ENCODE measurements at regions not wholly inside any gene's neighbourhood (a gene's known extent, or its start where the extent isn't known, plus 50 kb on each side); places are given as distances from the start of the nearest gene placed in this dataset.
"Not testable (repeated sequence)": the region's sequence is repeated elsewhere in the genome, so short reads cannot be mapped to it uniquely, and the experiment has no call there.

- H3K4me3 ChIP-seq: no peak overlapping the region
- H3K9ac ChIP-seq (ENCODE audit: insufficient read length): no peak overlapping the region
- TF ChIP-seq EZH2 (IDR thresholded peaks at IDR 0.05): no peak
- TF ChIP-seq POLR2AphosphoS5 (IDR thresholded peaks at IDR 0.05; ENCODE audit: borderline replicate concordance, low read depth, low read length): no peak
- no peak for TF ChIP-seq FOXP2 (optimal IDR thresholded peaks at IDR 0.05; ENCODE audit: control extremely low read depth, extremely low read length, insufficient read depth)
- no peaks in the 10 kb centered on the region for H3K36me3 ChIP-seq (ENCODE audit: insufficient read depth, low read length)
- no peaks in the 10 kb centered on the region for H3K9me3 ChIP-seq (ENCODE audit: low read depth, low read length)
- DNase-seq (ENCODE audit: low read depth, low spot score): no peak
- no peak overlapping the region for H3K27ac ChIP-seq
Observed at GRCh38 chr2:217349251-217349650, 489.4 kb upstream of the TNP1 start.

GRCh38 chr2:217347630-217348029 is 487.8 kb upstream of the TNP1 start:
- not testable (repeated sequence) for DNase-seq (ENCODE audit: low read depth, low spot score)

GRCh38 chr2:217346043-217346442 is 486.2 kb upstream of the TNP1 start:
- not testable (repeated sequence) for DNase-seq (ENCODE audit: low read depth, low spot score); H3K9me3 ChIP-seq (ENCODE audit: low read depth, low read length); H3K27ac ChIP-seq; H3K4me3 ChIP-seq; H3K36me3 ChIP-seq (ENCODE audit: insufficient read depth, low read length); H3K9ac ChIP-seq (ENCODE audit: insufficient read length)

More at GRCh38 chr2:217347630-217348029, 487.8 kb upstream of the TNP1 start:
- not testable (repeated sequence) for H3K27ac ChIP-seq; H3K4me3 ChIP-seq; H3K9ac ChIP-seq (ENCODE audit: insufficient read length); H3K36me3 ChIP-seq (ENCODE audit: insufficient read depth, low read length); H3K9me3 ChIP-seq (ENCODE audit: low read depth, low read length)

- DNase-seq (ENCODE audit: low read depth, low spot score): no peak
- no peaks in the 10 kb centered on the region for H3K9me3 ChIP-seq (ENCODE audit: low read depth, low read length)
- no peak overlapping the region for H3K9ac ChIP-seq (ENCODE audit: insufficient read length)
- no peak overlapping the region for H3K27ac ChIP-seq
- H3K36me3 ChIP-seq (ENCODE audit: insufficient read depth, low read length): no peaks in the 10 kb centered on the region
- no peak overlapping the region for H3K4me3 ChIP-seq
- TF ChIP-seq FOXP2 (optimal IDR thresholded peaks at IDR 0.05; ENCODE audit: control extremely low read depth, extremely low read length, insufficient read depth): no peak
- no peak for TF ChIP-seq POLR2AphosphoS5 (IDR thresholded peaks at IDR 0.05; ENCODE audit: borderline replicate concordance, low read depth, low read length)
- no peak for TF ChIP-seq EZH2 (IDR thresholded peaks at IDR 0.05)
Observed at GRCh38 chr2:217340899-217341298, 481.0 kb upstream of the TNP1 start.

GRCh38 chr2:217340176-217340575 is 480.3 kb upstream of the TNP1 start:
- no peak overlapping the region for H3K9ac ChIP-seq (ENCODE audit: insufficient read length)

GRCh38 chr2:217339753-217340152 is 479.9 kb upstream of the TNP1 start:
- Histone ChIP-seq H3K4me3 (no peak overlapping the region), H3K9me3 (ENCODE audit: low read depth, low read length) (no peaks in the 10 kb centered on the region), H3K36me3 (ENCODE audit: insufficient read depth, low read length) (no peaks in the 10 kb centered on the region), H3K9ac (ENCODE audit: insufficient read length) (no peak overlapping the region), H3K27ac (no peak overlapping the region)
- TF ChIP-seq EZH2 (IDR thresholded peaks at IDR 0.05) (no peak), POLR2AphosphoS5 (IDR thresholded peaks at IDR 0.05; ENCODE audit: borderline replicate concordance, low read depth, low read length) (no peak)
- DNase-seq (ENCODE audit: low read depth, low spot score): no peak

More at GRCh38 chr2:217340176-217340575, 480.3 kb upstream of the TNP1 start:
- DNase-seq (ENCODE audit: low read depth, low spot score): no peak
- Histone ChIP-seq H3K4me3 (no peak overlapping the region), H3K36me3 (ENCODE audit: insufficient read depth, low read length) (no peaks in the 10 kb centered on the region), H3K9me3 (ENCODE audit: low read depth, low read length) (no peaks in the 10 kb centered on the region), H3K27ac (no peak overlapping the region)
- TF ChIP-seq EZH2 (IDR thresholded peaks at IDR 0.05) (no peak), FOXP2 (optimal IDR thresholded peaks at IDR 0.05; ENCODE audit: control extremely low read depth, extremely low read length, insufficient read depth) (no peak), POLR2AphosphoS5 (IDR thresholded peaks at IDR 0.05; ENCODE audit: borderline replicate concordance, low read depth, low read length) (no peak)

GRCh38 chr2:217338306-217338916 is 478.5 kb upstream of the TNP1 start:
- no peak for DNase-seq (ENCODE audit: low read depth, low spot score)
- H3K27ac ChIP-seq: peak overlapping the region; percentile 82
- no peaks in the 10 kb centered on the region for H3K36me3 ChIP-seq (ENCODE audit: insufficient read depth, low read length)
- no peak overlapping the region for H3K9ac ChIP-seq (ENCODE audit: insufficient read length)
- H3K4me3 ChIP-seq: peak overlapping the region; percentile 3; the same call in 1 of the 2 replicates
- no peaks in the 10 kb centered on the region for H3K9me3 ChIP-seq (ENCODE audit: low read depth, low read length)
- no peak for TF ChIP-seq POLR2AphosphoS5 (IDR thresholded peaks at IDR 0.05; ENCODE audit: borderline replicate concordance, low read depth, low read length)
- TF ChIP-seq FOXP2 (optimal IDR thresholded peaks at IDR 0.05; ENCODE audit: control extremely low read depth, extremely low read length, insufficient read depth): no peak
- TF ChIP-seq EZH2 (IDR thresholded peaks at IDR 0.05): no peak

GRCh38 chr2:217337771-217338170 is 477.9 kb upstream of the TNP1 start:
- Histone ChIP-seq H3K36me3 (ENCODE audit: insufficient read depth, low read length) (no peaks in the 10 kb centered on the region), H3K27ac (peak overlapping the region; percentile 82), H3K4me3 (no peak overlapping the region), H3K9ac (ENCODE audit: insufficient read length) (no peak overlapping the region), H3K9me3 (ENCODE audit: low read depth, low read length) (no peaks in the 10 kb centered on the region)
- TF ChIP-seq EZH2 (IDR thresholded peaks at IDR 0.05): no peak
- no peak for TF ChIP-seq FOXP2 (optimal IDR thresholded peaks at IDR 0.05; ENCODE audit: control extremely low read depth, extremely low read length, insufficient read depth)
- no peak for TF ChIP-seq POLR2AphosphoS5 (IDR thresholded peaks at IDR 0.05; ENCODE audit: borderline replicate concordance, low read depth, low read length)
- DNase-seq (ENCODE audit: low read depth, low spot score): no peak

- TF ChIP-seq FOXP2 (optimal IDR thresholded peaks at IDR 0.05; ENCODE audit: control extremely low read depth, extremely low read length, insufficient read depth): no peak
- no peak for TF ChIP-seq EZH2 (IDR thresholded peaks at IDR 0.05)
- no peak for TF ChIP-seq POLR2AphosphoS5 (IDR thresholded peaks at IDR 0.05; ENCODE audit: borderline replicate concordance, low read depth, low read length)
- H3K36me3 ChIP-seq (ENCODE audit: insufficient read depth, low read length): no peaks in the 10 kb centered on the region
- H3K4me3 ChIP-seq: no peak overlapping the region
- no peak for DNase-seq (ENCODE audit: low read depth, low spot score)
- H3K27ac ChIP-seq: no peak overlapping the region
- H3K9ac ChIP-seq (ENCODE audit: insufficient read length): no peak overlapping the region
- H3K9me3 ChIP-seq (ENCODE audit: low read depth, low read length): no peaks in the 10 kb centered on the region
Observed at GRCh38 chr2:217336694-217337093, 476.8 kb upstream of the TNP1 start.

All from SK-N-MC (cell line).